HG03095 (cell line): ENCODE measurements at regions not wholly inside any gene's neighbourhood (a gene's known extent, or its start where the extent isn't known, plus 50 kb on each side); places are given as distances from the start of the nearest gene placed in this dataset.

Experiments used
- ATAC-seq: cut with Tn5 transposase; IDR thresholded peaks from one replicate; pipeline ENCODE4 v1.9.1; 2021; ENCODE audit warnings: moderate library complexity; ENCODE audit not compliant: unreplicated experiment

DNA sequence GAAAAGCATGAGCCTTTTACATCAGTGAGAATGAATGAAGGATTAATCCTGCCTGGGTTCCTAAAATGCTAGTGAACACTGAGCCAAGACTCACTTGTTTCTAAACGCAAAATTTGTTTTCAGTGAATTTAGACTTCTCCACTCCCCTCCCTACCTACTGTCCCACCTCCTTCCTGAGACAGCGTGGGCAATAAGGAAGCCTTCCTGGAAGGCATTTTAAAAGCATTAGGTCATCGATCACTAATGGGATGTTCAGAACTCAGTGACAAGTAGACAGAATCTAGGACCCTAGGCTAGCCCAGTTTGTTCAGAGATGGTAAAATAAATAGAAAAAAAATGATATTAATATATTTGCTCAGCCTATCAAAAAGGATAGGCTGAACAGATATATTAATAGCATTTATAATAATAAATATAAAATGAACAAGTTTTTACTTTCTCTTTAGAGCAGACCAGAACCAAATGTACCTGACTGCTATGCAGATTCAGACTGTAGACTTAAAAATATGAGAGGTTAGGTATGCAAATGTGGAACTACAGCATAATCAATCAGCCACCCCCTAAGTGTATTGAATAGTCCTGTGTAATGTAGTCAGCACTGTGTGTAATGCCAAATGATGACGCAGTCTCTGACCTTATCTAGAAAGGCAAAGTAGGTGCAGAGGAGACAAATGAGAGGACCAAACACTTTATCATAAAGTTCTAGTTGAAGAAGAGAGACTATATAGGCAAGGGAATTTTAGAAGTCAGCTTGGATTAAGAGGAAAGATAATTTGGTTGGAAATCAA, 331.1 kb downstream of the GPAT3 start:
- no peak for ATAC-seq

DNA sequence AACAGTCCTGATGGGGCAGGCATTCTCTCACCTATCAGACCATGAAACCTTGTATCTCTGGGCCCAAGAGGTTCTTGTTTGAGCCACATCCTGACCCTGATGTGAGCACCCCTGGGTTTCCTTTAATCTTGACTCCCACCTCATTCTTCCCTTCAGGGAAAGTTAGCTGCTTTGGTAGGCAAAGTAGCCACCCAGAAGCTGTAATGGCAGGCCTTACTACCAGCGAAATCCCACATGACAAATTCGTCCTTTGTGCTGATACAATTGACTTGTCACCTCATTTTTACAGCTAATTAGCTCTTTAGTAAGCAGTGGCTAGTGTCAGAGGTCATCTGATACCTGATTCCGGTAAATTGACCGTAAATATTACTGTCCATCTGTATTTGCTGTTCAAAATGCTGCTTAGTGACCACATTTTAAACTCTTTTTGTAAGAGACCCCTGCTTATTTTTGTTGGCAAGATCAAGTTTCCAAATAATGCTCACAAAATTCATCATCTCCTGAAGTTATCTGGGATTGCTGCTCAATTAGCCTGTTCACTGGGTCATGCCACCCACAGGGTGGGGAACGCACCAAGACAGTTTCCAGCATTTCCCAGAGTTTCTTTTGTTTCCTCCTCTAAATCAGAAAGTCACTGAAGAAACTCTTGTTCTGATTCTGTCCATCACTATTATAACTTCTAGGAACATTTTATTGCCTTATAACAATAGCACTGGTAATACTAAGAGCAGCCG, 329.7 kb downstream of the GPAT3 start:
- no peak for ATAC-seq

DNA sequence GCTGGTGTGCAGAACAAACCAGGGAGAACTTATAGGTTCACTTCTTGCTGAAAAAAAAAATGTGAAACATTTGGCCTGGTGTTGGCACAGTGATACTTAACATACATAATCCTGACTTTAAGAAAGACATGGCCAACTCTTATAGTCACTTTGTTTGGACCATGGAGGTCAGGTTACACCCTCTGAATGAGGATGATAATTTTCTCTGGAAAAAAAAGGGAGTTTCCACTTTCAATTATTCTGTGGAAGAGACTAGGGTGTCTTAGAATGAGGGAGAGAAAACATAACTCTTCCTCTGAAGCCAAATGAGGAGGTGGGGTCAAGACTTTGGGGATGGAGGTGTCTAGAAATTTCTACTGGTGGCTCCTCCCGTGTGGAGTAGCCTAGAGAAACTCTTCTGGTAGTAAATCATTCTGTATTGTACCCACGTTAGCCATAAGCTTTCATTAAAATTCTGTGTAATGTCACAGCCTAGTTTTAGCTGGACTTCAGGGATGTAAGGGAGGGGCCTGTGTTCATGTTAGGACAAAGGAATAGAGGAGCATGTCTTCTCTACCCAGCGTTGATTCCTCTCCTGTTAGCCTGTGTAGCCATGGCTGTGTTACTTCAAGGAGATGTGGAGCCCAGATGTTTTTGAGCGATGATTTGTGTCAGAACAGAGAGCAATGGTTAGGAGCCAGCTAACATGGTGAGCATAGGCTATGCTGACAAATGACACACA, 328.3 kb downstream of the GPAT3 start:
- no peak for ATAC-seq

DNA sequence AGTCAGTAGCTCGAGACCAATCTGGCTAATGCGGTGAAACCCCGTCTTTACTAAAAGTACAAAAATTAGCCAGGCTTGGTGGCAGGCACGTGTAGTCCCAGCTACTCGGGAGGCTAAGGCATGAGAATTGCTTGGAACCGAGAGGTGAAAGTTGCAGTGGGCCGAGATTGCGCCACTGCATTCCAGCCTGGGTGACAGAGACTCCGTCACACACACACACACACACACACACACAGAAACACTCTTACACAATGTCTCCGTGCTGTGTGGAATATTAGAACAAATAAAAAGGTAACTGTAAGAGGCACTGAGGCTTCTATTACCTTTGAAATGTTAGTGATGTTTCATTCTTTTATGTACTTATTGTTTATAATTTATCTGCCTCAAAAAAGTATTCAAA, 326.6 kb downstream of the GPAT3 start:
- no peak for ATAC-seq

DNA sequence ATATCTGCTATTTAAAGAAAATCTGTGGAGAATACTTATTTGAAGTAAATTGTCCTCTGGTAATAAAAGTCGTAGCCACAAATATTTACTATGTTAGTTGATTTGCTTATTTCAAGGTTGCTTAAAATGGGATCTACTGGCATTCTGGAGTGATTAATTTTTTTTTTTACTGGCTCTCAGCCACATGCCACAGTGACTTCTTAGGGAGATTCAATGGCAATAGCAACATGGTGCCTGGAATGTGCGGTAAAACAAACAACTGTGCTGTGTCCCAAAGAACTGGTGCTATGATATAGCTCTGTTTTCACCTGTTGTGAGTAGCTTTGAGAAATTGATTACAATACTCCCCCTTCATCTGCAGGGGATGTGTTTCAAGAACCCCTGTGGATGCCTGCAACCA, 324.3 kb downstream of the GPAT3 start:
- no peak for ATAC-seq

DNA sequence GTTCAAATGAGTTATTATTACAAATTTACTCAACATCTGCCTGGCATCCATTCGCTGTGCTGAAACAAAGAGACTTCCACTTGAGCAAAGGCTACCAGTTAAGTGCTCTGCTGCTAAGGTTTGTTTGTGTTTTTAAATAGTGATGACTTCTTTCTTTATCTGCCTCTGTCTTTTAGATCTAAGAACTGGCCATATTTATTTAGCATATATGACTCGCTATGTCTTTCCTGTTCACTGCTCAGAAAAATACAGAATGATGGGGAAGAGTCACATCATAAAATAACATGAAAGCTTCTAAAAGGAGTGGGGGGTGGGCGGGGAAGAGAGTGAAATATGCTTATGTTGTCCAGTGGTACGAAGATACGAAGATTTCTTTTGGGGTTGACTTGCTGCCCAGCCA, 322.2 kb downstream of the GPAT3 start:
- no peak for ATAC-seq

DNA sequence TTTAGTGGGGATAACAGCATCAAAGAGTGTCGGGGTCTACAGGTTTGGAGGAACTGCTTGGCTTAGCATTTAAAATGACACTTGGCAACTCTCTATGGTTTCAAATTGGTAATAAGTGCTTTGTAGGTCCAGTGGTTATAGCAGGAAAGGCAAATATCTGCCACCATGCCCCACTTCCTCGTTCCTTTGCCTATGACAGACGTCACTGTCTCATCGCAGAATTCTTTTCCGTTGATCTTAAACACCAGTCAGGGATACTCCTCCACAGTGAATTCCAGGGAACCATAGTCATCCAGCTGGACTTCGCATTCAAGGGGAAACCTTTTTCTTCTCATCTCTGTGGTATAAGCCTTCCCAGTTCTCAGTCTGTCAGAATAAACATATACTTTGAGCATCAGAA, 319.1 kb downstream of the GPAT3 start:
- ATAC-seq: no peak

DNA sequence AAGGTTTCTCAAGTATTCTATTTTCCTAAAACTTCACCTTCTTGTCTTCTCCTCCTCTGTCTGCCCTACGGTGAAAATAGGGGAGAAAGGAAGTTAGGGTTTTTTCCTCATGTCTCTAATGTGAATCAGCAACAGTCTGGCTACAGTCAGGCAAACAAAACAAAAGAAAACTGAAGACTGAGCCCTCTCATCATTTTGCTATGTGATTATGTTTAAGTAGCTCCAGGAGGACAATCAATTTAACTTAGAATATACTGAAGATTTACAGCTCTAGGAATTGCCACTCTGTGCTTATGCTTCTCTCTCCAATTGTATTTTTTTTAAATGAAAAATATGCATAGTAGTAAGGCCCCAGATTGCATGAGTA, 316.2 kb downstream of the GPAT3 start:
- ATAC-seq: no peak

DNA sequence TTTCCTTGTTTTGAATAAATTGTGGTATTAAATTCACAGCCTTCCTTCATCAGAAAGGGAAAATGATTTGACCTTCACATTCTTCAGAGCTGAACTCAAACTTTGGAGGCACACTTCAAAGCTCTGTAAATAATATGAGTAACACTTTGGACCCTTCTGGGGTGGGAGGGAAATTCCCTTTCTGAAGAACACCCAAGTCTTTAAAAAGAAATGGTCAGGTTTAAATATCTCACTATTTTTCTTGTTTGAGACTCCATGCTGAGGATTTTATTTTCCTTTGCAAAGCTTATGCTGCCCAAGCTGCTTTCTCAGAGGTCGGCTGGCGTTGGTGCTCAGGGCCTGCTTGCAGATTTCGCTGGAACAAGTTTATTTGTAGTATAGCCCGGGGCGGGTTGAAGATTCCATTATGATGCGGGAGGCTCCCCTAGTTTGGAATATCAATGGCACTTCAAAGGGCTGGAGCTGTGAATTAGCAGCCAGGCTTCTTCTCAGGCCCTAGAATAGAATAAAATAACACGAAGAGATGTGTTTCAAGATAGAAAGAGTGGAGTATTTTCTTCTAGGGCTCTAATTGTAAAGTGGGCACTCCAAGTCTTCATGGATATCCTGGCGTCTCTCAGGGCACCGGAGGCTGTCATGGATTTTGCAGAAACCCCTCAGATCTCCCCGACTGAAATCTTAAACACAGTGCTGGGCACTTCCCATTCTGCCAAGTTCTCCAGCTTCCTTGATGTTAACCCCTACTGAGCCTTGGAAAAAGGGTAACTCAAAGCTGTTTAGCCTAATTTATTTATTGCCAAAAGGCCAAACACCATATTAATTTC, 315.6 kb downstream of the GPAT3 start:
- no peak for ATAC-seq

DNA sequence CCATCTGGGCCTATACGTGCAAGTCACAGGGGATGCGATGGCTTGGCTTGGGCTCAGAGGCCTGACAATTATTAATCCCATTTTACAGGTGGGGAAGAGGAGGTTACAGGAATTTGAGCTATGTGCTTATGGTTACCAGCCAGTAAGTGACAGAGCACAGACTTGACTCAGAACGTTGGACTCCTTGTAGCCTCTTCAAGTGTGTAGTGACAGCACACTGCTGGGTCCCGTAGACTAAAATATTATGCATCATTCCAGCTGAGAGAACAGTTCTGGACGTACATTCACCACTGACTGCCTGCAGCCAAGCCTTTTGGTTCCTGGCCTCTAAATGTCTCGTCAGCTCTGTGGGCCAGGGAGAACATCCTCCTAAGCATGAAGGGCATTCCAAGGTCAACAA, 314.5 kb downstream of the GPAT3 start:
- no peak for ATAC-seq

DNA sequence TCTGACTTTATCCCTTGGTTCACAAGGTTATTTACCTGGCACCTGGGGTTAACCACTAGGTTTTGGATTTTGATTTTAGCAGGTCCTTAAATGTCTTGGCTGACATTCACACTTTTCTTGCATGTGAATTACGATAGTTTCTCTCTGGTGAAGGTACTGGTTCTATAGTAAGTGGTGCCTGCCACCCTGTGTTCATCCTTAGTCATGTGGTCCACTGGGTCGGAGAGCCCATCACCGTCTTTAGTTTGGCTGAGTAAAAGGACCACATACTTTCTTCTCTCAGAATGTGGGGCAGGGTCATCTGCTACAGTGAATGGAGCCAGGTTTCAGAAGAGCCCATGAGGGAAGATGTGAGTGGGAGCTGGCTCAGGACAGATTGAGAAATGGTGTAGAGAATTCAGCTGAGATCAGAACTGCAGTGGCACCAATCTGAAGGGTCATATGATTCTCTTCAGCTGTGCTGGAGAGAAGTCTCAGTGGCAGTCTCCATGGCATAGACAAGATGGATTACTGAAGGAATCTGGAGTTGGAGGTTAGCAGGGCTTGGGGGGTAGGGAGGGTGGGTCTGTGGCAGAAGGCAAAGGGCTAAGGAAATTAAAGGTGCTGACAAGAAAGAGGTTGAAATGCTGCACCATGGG, 310.4 kb downstream of the GPAT3 start:
- no peak for ATAC-seq

DNA sequence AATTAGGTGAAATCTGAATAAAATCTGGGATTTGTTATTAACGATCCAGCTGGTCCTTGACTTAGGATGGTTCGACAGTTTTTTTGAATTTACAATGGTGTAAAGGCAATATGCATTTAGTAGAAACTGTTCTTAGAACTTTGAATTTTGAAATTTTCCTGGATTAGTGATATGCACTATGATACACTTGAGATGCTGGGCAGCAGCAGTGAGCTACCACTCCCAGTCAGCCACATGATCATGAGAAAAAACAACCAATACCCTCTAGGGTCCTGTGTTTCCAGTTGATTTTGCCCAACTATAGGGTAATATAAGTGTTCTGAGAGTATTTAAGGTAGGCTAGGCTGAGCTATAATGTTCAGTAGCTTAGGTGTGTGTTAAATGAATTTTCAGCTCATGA, 303.7 kb downstream of the GPAT3 start:
- no peak for ATAC-seq

DNA sequence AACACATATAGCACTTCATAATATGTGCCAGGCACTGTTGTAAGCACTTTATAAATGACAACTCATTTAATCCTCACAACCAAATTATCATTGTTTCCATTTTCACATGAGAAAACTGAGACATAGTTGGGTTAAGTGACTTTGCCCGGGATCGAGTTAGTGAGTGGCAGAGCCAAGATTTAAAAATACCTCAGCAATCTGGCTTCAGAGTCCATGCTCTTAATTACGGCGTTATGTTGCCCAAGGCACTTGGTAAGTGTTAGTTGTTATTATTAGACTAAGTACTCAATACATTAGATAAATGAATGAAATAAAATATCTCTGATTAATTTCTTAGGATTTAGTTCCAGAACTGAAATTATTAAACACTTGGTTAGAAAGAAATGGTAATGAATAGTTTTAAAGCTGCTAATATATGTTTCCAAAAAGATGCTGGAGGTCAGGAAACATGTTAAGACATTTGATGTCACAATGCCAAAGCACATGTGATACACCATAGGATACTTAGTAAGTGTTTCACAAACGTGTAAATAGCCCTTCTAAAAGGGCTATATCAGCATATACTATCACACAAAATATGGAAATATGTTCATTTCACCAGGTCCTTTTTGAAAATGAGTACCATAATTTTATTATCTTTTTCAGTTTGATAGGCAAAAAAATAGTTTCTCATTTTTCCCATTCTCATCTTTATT, 301.9 kb downstream of the GPAT3 start:
- ATAC-seq: no peak

DNA sequence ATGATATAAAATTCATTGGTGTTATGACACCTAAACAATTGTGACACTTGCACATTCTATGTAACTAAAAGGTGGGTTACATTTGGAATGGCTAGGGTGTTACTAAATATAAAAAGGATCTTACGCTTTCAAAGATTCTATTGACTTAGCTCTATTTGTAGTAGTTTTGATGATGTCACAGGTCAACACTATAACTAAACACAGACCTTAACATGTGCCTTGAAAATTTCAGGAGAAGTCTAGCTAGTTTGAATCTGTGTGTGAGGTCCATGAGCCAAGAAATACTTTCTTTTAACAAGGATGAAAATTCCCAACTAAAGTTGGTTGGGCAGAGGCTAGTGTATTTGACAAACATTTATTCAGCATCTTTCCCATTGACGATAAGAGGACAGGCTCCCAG, 298.0 kb downstream of the GPAT3 start:
- ATAC-seq: no peak

DNA sequence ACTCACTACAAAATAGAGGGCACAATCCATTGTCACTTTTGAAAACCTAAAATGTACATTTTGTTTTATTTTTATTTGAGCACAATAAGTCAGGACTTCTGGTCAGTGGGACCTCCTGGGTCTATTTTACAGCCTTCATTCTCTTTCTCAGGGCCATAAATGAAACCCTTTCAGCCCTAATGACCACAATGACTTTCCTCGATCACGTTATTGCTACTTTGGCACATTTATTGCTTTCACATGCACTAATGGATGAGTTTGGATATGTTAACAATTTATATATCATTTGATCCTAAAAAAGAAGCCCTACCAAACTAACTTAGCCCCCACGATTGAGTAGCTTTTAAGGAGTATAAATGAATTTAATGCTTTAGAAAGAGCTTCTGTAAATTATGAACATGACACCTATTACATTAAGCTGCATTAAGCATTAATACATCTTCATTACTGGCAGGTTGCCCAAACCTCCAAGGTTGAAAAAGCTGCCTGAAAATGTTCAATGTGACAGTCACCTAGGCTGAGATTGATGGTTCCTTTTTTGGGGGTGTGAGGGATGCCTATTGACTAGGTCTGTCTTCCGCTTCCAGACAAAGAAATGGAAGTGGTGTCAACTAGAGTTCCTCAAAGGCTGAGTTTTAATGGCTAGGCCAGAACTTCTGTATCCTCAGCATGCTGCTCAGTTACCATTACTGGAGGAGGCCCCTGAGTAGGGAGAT, 296.4 kb downstream of the GPAT3 start:
- ATAC-seq: no peak

DNA sequence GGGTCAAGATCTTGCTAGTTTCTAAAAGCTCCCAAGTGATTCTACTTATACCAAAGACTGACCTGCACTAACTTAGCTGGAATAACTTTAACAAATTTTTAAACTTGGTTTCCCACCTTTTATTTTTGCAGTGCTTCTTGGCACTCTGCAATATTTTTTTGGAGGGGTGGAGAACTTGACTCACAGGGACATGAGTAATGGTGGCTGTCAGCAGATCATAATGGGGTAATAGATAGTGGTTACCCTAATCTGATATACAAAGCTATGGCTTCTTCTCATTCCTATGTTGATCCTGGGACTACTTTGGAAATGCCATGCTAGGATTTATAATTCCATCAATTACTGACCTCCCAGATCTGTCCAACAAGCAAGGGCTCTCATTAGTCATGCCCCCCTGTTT, 295.7 kb downstream of the GPAT3 start:
- no peak for ATAC-seq

DNA sequence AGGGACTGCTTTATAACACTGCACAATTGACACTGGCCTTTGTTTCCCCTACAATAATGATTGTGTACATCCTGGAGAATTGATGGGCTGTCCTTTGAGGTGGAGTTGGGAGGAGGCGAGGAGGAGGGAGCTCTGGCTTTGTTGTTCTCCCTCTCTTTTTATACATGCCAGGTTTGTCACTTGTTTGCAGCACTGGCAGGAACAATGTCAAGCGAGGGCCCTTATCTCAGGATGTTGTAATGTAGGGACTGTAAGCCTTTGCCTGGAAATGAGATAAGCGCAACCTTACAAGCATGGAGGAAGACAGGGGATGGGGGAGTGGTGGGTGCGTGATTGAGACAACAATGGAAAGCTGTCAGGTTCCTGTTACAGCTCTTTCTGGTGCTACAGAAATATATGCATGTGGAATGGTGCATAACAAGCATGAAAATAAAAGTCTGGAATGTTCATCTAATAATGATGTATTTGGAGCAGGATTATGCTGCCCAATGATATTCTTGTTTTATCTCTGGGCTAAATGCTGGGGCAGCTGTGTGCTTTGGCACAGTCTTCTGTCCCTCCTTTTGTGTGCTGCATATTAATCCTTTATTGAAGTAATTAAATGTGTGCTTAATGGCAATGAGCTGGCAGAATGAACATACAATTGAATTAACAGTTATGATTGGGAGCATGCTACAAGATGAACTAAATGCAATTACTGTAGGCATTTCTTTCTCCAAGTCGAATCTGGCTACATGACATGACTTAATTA, 294.4 kb downstream of the GPAT3 start:
- ATAC-seq: no peak

DNA sequence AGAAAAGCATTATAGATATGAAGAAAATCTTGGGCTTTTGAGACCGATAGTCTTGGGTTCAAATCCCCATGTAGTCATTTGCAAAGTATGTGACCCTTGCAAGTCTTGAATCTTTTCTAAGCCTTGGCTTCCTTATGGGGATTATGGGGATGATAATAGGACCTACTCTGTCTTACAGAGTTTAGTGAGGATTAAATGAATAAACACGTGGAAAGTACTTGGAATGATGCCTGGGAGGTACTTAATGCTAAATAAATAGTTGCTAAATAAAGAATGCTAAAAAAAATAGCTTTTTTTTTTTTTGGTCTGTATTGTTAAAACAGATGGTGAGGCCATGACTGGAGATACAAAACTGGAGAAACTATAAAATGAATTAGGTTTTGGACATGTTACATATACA, 292.7 kb downstream of the GPAT3 start:
- ATAC-seq: no peak

DNA sequence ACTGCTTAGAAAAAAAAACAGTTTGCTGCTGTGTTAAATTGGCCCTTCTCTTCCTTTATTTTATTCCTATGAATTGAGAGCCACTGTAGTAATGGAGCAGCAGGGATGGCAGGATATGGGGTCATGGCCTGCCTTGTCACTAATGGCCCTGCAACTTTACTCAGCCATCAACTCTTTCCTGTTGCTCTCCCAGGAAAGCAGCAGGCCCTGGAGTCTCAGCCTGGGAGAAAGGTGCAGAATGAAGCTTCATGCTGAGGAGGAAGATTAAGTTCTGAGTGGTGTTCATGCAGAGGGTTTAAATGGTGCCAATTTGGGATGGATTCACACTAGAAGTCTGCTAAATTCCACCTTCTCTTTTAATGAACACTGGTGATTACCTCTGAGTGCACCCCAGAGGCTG, 285.6 kb downstream of the GPAT3 start:
- ATAC-seq: no peak
